GM06990 (cell line): ENCODE measurements at regions not wholly inside any gene's neighbourhood (a gene's known extent, or its start where the extent isn't known, plus 50 kb on each side); places are given as distances from the start of the nearest gene placed in this dataset.

Experiments used
- DNase-seq: peaks from one replicate; pipeline ENCODE4 v3.0.0-alpha.2; 2011; ENCODE audit not compliant: insufficient read length; ENCODE audit errors: extremely low read depth
- H3K27me3 ChIP-seq: replicated peaks from 2 replicates; pipeline ENCODE4 v1.6.0; 2011; ENCODE audit warnings: low read length; ENCODE audit not compliant: control insufficient read depth, insufficient read depth
- H3K36me3 ChIP-seq: 2 replicates; pipeline ENCODE4 v1.5.1; 2011; ENCODE audit warnings: low read length; ENCODE audit not compliant: control insufficient read depth, insufficient read depth
- H3K4me3 ChIP-seq: replicated peaks from 2 replicates; pipeline ENCODE4 v1.5.1; 2011; ENCODE audit warnings: low read depth, mild to moderate bottlenecking, control low read depth, low read length
- CTCF ChIP-seq: IDR thresholded peaks from 2 replicates; pipeline ENCODE4 v1.5.1; 2011; ENCODE audit warnings: low read length, control low read depth, mild to moderate bottlenecking, inconsistent platforms; ENCODE audit not compliant: insufficient read depth, poor library complexity, severe bottlenecking

- no peak for TF ChIP-seq CTCF
- H3K27me3 ChIP-seq: no peaks in the 10 kb centered on the region; the same call in none of the 2 replicates
These were observed 89.0 kb downstream of the MRPL46 start for GRCh38 chr15:88378188-88378637.

GRCh38 chr15:88377509-88377908 lies 89.7 kb downstream of the MRPL46 start:
- Histone ChIP-seq H3K36me3 (no peaks in the 10 kb centered on the region), H3K4me3 (no peak overlapping the region), H3K27me3 (no peaks in the 10 kb centered on the region; the same call in none of the 2 replicates)
- no peak for TF ChIP-seq CTCF
- DNase-seq: no peak

More at GRCh38 chr15:88378188-88378637, 89.0 kb downstream of the MRPL46 start:
- DNase-seq: no peak
- no peak overlapping the region for H3K4me3 ChIP-seq
- H3K36me3 ChIP-seq: no peaks in the 10 kb centered on the region

- no peaks in the 10 kb centered on the region for H3K36me3 ChIP-seq
- H3K4me3 ChIP-seq: no peak overlapping the region
- TF ChIP-seq CTCF: no peak
- H3K27me3 ChIP-seq: no peaks in the 10 kb centered on the region; the same call in none of the 2 replicates
- DNase-seq: no peak
These were observed 90.5 kb downstream of the MRPL46 start for GRCh38 chr15:88376574-88377174.

GRCh38 chr15:88375234-88375927 lies 91.8 kb downstream of the MRPL46 start:
- DNase-seq: no peak
- no peaks in the 10 kb centered on the region; the same call in none of the 2 replicates for H3K27me3 ChIP-seq

GRCh38 chr15:88365124-88365523 lies 102.1 kb downstream of the MRPL46 start:
- Histone ChIP-seq H3K36me3 (no peaks in the 10 kb centered on the region), H3K4me3 (no peak overlapping the region), H3K27me3 (no peaks in the 10 kb centered on the region; the same call in 1 of the 2 replicates)
- no peak for DNase-seq
- TF ChIP-seq CTCF: no peak

More at GRCh38 chr15:88375234-88375927, 91.8 kb downstream of the MRPL46 start:
- no peak for TF ChIP-seq CTCF
- Histone ChIP-seq H3K4me3 (no peak overlapping the region), H3K36me3 (no peaks in the 10 kb centered on the region)
